ENCODE measurements at regions not wholly inside any gene's neighbourhood (a gene's known extent, or its start where the extent isn't known, plus 50 kb on each side); places are given as distances from the start of the nearest gene placed in this dataset.

DNA sequence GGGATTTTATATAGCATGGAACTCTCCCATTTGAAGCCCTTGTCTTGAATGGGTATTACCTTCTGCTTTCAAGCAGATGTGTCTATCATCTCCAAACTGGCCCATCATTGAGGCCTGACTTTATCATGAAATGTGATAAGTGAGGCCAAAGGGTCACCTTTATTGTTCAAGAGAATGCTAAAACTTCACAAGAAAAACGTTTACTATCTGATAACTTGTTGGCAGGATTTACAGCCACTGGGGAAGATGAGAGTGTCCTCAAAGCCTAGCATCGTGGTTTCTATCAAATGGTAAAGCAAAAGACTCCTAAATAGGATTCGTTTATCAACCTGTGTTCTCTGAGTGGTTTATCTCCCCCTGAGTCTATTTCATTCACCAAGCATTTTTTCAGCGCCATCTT is 62.0 kb upstream of the CLMN start:
- DNase-seq, result no peak

DNA sequence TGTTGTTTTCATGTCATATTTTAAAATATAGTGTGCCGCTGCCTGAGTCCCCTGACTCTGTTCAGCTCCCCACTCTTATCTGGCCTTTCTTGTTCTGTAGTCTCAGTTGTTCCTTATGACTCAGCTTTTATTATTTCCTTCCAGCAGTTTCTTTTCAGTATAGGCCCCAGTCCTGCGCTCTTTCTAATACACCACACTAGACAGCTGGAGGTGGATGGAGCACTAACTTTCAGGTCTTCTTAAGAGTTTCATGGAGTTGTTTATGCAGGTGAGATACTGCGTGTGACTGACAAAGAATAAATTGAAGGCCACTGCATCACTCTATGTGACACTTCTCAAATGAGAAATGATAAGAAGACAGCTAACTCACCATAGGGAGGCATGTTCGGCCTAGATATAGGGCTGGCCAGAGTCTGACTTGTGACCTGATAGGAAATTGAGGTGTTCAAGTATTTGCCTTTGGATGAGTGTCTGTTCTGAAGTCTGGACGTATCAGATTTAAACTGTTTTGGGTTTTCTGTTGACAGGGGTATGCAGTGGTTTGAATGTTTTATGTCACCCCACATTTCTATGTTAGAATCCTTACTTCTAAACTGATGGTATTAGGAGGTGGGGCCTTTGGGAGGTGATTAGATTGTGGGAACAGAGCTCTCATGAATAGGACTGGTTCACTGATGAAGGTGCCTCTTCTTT is 60.8 kb upstream of the CLMN start:
- DNase-seq, result no peak

DNA sequence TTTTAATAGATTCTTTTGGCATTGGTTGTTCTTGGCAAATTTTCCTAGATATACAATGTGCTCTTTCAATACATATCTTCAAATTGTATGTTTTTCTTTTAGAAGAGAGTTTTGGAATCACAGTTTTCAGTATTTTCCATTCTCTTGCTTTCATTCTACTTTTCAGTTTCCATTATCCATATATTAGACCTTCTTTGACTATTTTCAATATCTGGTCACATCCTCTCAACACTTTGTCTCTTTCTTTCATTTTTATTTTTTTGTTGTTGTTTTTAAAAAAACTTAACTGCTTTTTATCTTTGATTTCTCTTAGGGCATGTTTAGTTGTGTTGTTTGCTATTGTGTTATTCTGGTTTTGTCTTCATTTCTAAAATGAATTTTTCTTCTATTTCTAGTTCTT is 59.9 kb upstream of the CLMN start:
- DNase-seq, result no peak

DNA sequence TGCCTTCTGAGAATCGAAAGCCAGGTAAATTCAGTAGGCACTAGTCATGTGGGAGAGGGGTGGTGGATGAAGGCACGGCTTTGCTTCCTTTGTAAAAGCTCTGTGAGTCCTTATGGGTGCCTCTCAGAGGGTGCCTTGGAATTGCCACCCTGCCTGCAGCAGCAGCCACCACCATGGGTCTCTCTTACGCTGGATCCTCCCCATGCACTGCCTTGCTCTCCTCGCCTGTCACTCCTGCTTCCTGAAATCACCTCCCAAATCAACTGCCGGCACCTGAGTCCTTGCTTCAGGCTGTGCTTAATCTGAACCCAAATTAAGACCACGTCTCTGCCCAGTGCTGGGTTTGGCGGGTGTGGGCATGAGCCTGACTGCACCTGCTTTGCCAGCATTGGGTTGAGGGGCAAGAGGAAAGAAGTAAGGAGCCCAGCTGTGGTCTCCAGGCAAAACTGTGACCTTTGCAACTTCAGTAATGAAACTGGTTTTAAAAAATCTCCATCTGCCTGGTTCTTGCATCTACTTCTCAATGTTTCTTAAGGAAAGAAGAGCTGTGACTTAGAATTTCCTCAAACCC is 55.9 kb upstream of the CLMN start:
- no peak for DNase-seq

DNA sequence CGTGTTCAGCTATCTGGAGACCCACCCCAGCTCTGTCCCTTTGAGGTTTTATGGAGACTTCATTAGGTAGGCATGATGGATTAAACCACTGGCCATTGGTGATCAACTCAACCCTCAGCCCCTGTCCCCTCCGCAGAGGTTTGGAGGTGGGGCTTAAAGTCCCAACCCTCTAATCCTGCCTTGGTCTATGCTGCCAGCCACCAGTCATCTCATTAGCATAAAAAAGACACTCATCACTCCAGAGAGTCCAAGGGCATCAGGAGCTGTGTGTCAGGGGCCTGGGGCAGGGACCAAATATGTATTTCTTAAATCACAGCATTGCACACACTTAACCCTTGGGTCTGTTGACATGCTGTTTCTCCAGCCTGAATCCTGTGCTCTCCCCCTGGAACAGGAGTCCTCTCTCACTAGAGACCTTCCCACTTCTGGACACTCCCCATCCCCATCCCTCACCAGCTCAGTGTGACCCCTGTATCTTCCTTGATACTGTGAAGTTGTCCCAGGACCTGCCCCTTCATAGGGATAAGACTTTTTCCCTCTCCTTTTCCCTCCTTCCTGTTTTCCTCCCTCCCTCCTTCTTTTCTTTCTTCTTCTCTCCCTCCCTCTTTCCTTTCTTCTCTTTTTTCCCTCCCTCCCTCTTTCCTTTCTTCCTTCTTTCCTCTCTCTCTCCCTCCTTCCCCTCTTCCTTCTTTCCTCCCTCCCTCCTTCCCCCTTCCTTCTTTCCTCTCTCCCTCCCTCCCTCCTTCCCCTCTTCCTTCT is 54.7 kb upstream of the CLMN start:
- no peak for DNase-seq

DNA sequence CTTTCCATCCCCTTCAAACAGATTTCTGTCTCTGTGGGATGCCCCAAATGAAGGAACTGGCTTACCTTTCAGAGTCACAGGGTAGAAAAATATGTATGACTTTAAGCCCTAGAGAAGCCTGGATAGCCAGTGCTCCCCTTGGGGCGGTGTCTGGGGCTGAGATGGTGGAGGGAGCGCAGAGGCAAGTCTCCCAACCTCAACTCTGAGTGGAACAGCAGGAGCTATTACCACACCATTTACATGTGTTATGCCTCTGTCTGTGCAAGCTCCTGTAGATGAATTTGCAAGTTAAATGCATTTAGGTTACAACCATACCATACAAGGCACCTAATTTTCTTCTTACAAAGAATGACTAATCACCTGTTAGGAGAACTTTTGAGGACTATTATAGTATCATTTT is 50.4 kb upstream of the CLMN start:
- no peak for DNase-seq

All from HCEC 1CT (cell line).